HFF-Myc (cell line): ENCODE measurements at regions not wholly inside any gene's neighbourhood (a gene's known extent, or its start where the extent isn't known, plus 50 kb on each side); places are given as distances from the start of the nearest gene placed in this dataset.

ENCODE experiments used
- DNase-seq: peaks from one replicate; pipeline ENCODE4 v3.0.0-alpha.2; 2011; ENCODE audit warnings: low read depth; ENCODE audit errors: extremely low read depth
- H3K4me3 ChIP-seq: replicated peaks from 2 replicates; pipeline ENCODE4 v1.5.1; 2011; ENCODE audit warnings: low read depth, mild to moderate bottlenecking, control low read depth, low read length
- CTCF ChIP-seq: IDR thresholded peaks from 2 replicates; pipeline ENCODE4 v1.5.1; 2012; ENCODE audit warnings: mild to moderate bottlenecking, low read depth, low read length, control low read depth; ENCODE audit errors: missing control alignments

DNA sequence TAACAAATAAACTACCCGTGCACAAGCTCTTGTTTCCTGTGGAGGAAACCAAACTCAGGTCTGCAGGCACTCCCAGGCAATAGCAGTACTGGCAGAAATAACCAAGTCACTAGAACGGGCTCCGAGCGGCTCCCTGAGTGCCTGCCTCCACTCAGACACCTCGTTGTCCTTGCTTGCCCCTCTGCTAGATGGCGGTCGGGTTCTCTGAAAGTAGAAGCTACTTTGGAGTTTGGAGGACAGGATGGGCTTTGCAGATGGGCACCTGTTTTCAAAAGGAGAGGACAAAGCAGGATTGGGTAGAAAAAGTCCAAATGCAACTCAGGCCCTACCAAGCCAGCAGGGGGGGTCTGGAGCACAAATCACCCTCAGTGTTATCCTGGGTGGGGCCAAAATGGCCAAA, 136.4 kb downstream of the LRRC30 start:
- DNase-seq, result no peak
- H3K4me3 ChIP-seq, result no peak overlapping the region
- TF ChIP-seq CTCF, result no peak

GRCh38 chr18:7369006-7369405, 138.1 kb downstream of the LRRC30 start:
- no peak for TF ChIP-seq CTCF
- H3K4me3 ChIP-seq, result no peak overlapping the region
- no peak for DNase-seq

GRCh38 chr18:7370375-7370774, 139.5 kb downstream of the LRRC30 start:
- no peak for DNase-seq
- H3K4me3 ChIP-seq, result no peak overlapping the region
- TF ChIP-seq CTCF, result no peak

DNA sequence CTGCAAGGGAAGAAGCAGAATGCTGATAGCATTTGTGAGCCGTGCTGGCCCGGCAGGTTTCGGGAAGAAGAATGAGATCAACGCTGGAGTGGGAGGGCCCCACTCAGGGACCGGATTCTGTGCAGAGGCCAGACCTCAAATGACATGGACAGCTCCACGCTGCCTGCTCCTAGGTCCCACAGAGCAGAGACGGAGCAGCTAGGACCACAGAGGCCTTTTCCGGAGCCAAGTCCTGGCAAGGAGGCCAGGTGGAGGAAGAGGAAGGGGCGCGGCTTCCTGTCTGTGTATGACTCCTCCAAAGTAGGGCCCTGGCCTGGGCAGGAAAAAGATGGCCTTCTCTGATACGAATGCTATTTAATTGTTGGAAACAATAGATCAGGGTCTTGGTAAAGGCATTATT, 139.9 kb downstream of the LRRC30 start:
- no peak overlapping the region for H3K4me3 ChIP-seq
- TF ChIP-seq CTCF, result no peak
- no peak for DNase-seq

GRCh38 chr18:7373441-7373840, 142.6 kb downstream of the LRRC30 start:
- DNase-seq, result no peak
- no peak overlapping the region for H3K4me3 ChIP-seq
- TF ChIP-seq CTCF, result no peak

- DNase-seq, result no peak
These were observed 150.4 kb downstream of the LRRC30 start for GRCh38 chr18:7381307-7381706.

More at GRCh38 chr18:7381307-7381706, 150.4 kb downstream of the LRRC30 start:
- H3K4me3 ChIP-seq, result no peak overlapping the region
- no peak for TF ChIP-seq CTCF
